ENCODE measurements at regions not wholly inside any gene's neighbourhood (a gene's known extent, or its start where the extent isn't known, plus 50 kb on each side); places are given as distances from the start of the nearest gene placed in this dataset.
A peak's percentile ranks its signal among the peaks of the same experiment; 100 is the strongest.
"Not testable (repeated sequence)": the region's sequence is repeated elsewhere in the genome, so short reads cannot be mapped to it uniquely, and the experiment has no call there.

DNA sequence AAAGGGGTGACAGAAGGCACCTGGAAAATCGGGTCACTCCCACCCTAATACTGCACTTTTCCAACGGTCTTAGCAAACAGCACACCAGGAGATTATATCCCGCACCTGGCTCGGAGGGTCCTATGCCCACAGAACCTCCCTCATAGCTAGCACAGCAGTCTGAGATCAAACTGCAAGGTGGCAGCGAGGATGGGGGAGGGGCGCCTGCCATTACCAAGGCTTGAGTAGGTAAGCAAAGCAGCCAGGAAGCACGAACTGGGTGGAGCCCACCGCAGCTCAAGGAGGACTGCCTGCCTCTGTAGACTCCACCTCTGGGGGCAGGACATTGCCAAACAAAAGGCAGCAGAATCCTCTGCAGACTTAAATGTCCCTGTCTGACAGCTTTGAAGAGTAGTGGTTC, 101.8 kb downstream of the TBX20 start:
- DNase-seq (ENCODE audit: low read depth), result not testable (repeated sequence)

DNA sequence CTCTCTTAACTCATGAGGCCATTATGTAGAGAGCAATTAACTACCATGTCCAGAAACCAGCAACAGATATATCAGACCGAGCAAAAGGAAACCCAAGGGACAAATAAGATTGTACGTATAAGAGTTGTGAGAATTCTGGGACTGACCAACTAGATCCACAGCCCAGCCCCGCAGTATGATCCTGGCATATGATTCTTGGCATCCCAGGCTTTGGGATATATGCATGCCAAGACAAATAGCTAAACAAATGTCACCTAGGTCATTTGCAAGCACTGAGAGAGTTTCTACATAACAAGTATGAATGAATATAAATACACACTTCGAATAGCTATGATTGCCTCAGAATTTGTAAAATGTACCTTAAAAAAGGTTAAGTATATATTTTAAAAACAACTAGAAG, 105.9 kb downstream of the TBX20 start:
- DNase-seq (ENCODE audit: low read depth), result not testable (repeated sequence)

DNA sequence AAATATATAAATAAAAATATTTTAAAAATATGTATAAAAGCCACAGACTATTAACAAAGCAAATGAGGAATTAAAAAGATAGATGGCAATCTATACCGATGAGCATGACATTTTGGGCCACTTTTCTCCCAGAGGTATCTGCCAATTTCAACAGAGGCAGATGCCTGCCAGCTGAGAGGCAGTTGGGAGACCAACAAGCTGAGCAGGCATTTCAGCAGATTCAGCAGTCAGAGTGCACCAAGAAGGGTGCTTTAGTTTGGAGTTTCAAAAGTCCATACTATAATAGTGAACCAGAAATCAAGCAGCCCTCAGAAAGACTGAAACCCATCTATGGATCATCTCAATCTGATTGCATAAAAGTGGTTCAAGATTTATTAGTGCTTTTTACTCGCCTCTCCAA, 104.8 kb upstream of the DPY19L1 start:
- not testable (repeated sequence) for DNase-seq (ENCODE audit: low read depth)

DNA sequence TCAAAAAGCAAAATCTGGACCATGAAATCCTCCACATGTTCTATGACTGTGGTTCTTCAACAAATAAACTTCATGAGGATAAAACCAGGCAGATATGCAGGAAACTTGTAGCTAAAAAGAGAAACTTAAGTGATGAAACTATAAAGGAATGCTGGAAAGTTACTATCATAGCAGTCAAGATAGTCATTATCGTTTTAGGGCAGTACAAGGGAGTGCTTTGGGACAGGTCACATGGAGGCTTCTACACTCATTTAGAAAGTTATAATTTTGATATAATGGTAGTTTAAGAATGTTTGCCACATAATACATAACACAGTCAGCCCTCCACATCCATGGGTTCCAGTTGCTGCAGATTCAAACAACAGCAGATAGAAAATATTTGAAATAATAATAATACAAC, 102.0 kb upstream of the DPY19L1 start:
- not testable (repeated sequence) for DNase-seq (ENCODE audit: low read depth)

DNA sequence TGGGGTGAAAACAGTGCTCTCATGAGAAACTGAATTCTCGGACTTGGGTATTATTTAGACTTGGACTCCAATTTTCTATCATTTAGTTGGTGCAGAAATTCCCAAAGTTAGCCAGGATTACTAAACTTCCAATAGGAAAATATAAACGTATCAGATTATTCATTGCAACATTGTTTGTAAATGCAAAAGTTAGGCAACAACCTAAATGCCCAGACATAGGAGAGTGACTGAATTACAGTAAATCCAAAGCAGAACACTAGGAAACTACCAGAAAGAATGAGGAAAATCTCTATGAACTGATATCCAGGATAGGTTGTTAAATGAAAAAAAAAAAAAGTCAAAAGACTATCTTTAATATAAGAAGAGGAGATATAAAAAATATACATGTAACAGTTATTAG, 96.2 kb upstream of the DPY19L1 start:
- not testable (repeated sequence) for DNase-seq (ENCODE audit: low read depth)

DNA sequence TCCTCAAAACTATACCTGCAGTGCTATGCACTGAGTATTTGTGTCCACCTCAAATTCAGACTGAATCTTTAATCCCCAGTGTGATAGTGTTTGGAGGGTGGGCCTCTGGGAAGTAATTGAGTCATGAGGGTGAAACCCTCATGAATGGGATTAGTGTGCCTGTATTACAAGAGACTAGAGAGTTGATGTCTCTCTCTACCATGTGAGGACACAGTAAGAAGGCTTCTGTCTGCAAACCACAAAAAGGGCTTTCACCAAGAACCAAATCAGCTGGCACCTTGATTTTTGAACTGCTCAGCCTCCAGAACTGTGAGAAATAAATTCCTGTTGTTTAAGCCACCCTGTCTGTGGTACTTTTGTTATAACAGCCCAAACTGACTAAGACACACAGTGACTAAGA, 95.7 kb upstream of the DPY19L1 start:
- peak; percentile 26 for DNase-seq (ENCODE audit: low read depth)

DNA sequence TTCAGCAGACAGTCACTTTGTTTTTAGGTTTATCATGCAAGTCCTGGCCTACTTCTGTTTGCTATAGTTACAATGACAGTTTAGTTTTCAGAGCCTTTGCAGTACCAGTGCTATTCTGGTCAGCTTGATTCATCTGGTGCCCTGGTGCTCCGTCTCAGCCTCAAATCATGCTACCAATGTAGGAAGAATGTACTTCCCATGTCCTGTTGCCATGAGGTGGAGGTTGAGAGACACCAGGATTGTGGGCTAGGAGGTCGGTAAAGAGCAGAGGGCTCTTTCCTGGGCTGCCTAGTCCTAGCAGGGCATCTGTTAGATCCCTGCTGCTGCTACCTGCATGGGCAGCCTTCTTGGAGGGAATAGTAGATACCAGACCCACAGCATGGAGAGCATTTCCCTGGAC, 91.4 kb upstream of the DPY19L1 start:
- not testable (repeated sequence) for DNase-seq (ENCODE audit: low read depth)

DNA sequence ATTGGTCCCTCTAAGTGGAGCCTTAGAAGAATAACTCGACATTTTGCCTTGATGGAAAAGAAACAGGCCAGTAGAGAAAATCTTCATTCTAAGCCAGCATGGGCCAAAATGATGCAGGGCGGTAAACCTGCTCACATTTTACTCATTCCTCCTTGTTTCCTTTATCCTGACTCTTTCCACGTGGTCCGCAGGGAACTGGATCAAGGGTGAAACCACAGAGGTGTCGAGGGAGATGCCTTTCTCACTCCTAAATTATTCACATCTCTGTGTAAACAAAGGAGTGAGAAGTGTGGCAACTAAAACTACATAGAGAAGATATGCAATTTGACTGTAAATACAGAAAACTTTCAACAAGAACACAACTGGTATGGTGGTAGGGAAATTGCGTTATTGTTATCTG, 81.2 kb upstream of the DPY19L1 start:
- DNase-seq (ENCODE audit: low read depth), result not testable (repeated sequence)

DNA sequence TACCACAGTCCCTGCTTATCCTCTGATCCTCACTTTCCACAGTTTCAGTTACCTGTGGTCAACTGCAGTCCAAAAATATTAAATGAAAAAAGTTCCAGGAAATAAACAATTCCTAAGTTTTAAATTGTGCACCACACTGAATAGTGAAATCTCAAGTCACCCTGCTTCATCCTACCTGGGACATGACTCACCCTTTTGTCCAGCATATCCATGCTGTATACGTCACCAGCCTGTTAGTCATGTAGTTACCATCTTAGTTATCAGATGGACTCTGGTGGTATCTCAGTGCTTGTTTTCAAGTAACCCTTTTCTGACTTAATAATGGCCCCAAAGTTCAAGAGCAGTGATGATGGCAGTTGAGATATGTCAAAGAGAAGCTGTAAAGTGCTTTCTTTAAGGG, 69.4 kb upstream of the DPY19L1 start:
- peak; percentile 55 for DNase-seq (ENCODE audit: low read depth)

DNA sequence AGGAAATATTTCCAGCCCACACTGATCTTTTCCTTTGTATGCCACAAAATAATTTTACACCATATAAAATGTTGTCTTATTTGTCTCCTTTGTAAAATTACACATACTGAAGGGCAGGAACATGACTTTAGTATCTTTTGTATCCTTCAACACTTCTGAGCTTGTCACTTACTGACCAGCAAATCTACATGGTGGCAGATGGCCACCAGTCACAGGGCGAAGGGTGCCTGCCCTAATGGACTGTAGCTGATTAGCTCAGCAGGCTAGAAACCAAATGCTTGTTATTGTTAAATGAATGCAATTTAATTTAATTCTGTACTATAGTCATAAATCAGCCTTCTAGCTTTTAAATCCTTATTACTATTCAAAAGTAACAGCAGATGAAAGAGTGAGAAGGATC, 68.2 kb upstream of the DPY19L1 start:
- not testable (repeated sequence) for DNase-seq (ENCODE audit: low read depth)

DNA sequence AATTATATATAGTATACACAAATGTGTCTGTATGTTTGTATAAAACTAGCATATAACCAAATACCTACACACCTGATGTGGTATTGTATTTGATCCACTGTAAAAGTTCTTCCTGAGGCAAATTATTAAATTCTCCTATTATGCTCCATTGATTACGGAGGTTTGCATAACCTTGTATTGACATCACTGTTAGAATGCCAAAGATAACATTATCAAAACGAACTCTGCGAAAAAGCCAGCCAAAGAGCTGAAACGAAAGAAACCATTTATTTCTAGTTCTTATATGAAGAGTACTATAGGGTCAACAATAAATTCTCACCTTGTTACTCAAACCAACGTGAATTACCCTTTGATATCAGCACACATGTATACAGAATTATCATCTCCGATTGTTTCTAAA, 65.6 kb upstream of the DPY19L1 start:
- DNase-seq (ENCODE audit: low read depth), result not testable (repeated sequence)

DNA sequence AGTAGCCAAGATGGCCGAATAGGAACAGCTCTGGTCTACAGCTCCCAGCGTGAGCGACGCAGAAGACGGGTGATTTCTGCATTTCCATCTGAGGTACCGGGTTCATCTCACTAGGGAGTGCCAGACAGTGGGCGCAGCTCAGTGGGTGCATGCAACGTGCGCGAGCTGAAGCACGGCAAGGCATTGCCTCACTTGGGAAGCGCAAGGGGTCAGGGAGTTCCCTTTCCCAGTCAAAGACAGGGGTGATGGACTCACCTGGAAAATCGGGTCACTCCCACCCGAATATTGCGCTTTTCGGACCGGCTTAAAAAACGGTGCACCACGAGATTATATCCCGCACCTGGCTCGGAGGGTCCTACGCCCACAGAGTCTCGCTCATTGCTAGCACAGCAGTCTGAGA, 55.7 kb upstream of the DPY19L1 start:
- not testable (repeated sequence) for DNase-seq (ENCODE audit: low read depth)
